HCEC 1CT (cell line): ENCODE measurements at regions not wholly inside any gene's neighbourhood (a gene's known extent, or its start where the extent isn't known, plus 50 kb on each side); places are given as distances from the start of the nearest gene placed in this dataset.

ENCODE experiments used
- DNase-seq: peaks from one replicate; pipeline ENCODE4 v3.0.0-alpha.2; 2017

- no peak for DNase-seq
Measured at GRCh38 chr18:55166260-55166598, 207.0 kb upstream of the CCDC68 start.

- DNase-seq, result no peak
Measured at GRCh38 chr18:55163550-55163949, 204.3 kb upstream of the CCDC68 start.

GRCh38 chr18:55161916-55162315 lies 202.7 kb upstream of the CCDC68 start:
- no peak for DNase-seq

GRCh38 chr18:55159027-55159426 lies 199.8 kb upstream of the CCDC68 start:
- DNase-seq, result no peak

GRCh38 chr18:55158570-55158969 lies 199.3 kb upstream of the CCDC68 start:
- DNase-seq, result no peak

GRCh38 chr18:55153346-55153745 lies 194.1 kb upstream of the CCDC68 start:
- DNase-seq, result no peak

GRCh38 chr18:55152801-55153200 lies 193.5 kb upstream of the CCDC68 start:
- DNase-seq, result peak; percentile 8

- DNase-seq, result no peak
Measured at GRCh38 chr18:55149994-55150393, 190.7 kb upstream of the CCDC68 start.

- no peak for DNase-seq
Measured at GRCh38 chr18:55147791-55148190, 188.5 kb upstream of the CCDC68 start.

GRCh38 chr18:55144193-55144930 lies 185.1 kb upstream of the CCDC68 start:
- no peak for DNase-seq

- no peak for DNase-seq
Measured at GRCh38 chr18:55142410-55142809, 183.1 kb upstream of the CCDC68 start.

- DNase-seq, result no peak
Measured at GRCh38 chr18:55141318-55141717, 182.1 kb upstream of the CCDC68 start.

- DNase-seq, result no peak
Measured at GRCh38 chr18:55139836-55140235, 180.6 kb upstream of the CCDC68 start.

GRCh38 chr18:55139307-55139706 lies 180.0 kb upstream of the CCDC68 start:
- no peak for DNase-seq

- DNase-seq, result no peak
Measured at GRCh38 chr18:55138401-55138800, 179.1 kb upstream of the CCDC68 start.

- no peak for DNase-seq
Measured at GRCh38 chr18:55137602-55138001, 178.3 kb upstream of the CCDC68 start.

- DNase-seq, result no peak
Measured at GRCh38 chr18:55136864-55137263, 177.6 kb upstream of the CCDC68 start.

GRCh38 chr18:55136258-55136657 lies 177.0 kb upstream of the CCDC68 start:
- DNase-seq, result no peak

GRCh38 chr18:55133378-55133777 lies 174.1 kb upstream of the CCDC68 start:
- no peak for DNase-seq

- no peak for DNase-seq
Measured at GRCh38 chr18:55128437-55128836, 169.2 kb upstream of the CCDC68 start.

- DNase-seq, result no peak
Measured at GRCh38 chr18:55124078-55124763, 165.0 kb upstream of the CCDC68 start.

GRCh38 chr18:55123361-55123760 lies 164.1 kb upstream of the CCDC68 start:
- DNase-seq, result no peak

- no peak for DNase-seq
Measured at GRCh38 chr18:55121397-55122170, 162.3 kb upstream of the CCDC68 start.

- DNase-seq, result no peak
Measured at GRCh38 chr18:55120896-55121295, 161.6 kb upstream of the CCDC68 start.
